ENCODE measurements at regions not wholly inside any gene's neighbourhood (a gene's known extent, or its start where the extent isn't known, plus 50 kb on each side); places are given as distances from the start of the nearest gene placed in this dataset.

DNA sequence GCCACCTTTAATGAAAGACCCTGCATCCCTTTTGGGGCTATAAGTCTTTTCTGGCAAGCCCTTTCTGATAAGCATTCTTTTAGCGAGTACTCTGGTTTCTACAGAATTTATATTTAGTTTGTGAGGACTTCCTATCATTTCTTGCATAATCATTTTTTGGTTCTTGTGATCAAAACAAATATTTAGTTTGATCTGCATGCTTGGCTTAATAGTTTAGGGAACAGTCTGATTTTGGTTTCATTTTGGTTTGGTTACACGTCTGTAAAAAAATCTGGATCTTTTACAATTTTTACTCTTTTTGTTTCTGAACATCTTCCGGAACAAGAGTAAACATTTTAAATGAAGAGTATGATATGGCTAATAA, 1074.4 kb downstream of the CDH9 start:
- DNase-seq, result no peak

DNA sequence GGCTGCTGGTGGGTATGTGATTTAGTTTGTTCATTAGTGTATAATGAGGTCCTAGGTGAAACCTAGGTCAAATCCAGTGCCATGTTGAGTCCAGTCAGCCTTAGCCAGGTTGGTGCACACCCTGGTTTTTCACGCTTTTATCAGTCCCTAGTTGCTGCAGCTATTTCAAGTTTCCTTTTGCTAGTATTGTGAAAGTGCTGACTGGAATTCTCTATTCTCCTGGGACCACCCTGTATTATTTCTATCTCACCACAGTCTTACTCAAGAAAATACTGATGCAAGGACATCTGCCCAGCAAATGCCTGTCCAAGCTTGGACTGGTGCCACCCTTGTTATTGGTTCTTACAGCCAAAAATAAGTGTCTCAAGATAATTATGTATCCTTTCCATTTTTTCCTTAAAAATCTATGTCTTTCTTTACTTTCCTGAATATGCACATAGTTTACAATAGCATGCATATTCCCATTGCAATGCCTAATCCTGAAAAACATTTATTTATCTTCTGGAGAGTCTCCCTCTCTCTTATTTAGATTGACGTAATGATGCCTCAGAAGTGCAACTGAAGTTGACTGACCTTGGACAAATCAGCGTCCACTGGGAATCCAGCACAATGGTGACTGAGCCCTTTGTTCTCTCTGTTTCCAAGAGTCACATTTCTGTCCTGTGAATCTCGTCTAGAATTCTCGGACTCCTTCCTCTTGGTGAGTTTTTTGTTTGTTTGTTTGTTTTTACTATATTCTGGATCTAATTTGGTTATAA, 1075.0 kb downstream of the CDH9 start:
- no peak for DNase-seq

DNA sequence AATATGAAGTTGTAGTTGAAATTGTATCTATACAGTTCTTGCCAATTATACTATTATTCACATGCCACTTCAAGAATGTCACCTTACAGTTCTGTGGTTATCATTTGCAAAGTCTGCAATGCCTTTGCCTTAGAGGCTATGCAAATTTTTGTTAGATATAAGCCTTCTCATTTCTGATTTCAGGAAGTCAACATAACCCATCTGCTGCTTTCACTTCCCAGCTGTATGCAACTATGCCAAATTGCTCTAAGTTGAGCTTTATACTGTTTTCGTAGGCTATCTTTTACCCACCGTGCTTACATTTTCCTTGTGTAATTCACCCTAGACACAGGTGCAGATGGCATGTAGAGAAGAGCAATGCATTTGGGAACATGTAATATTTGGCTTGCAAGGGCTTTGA, 1083.0 kb downstream of the CDH9 start:
- DNase-seq, result no peak

DNA sequence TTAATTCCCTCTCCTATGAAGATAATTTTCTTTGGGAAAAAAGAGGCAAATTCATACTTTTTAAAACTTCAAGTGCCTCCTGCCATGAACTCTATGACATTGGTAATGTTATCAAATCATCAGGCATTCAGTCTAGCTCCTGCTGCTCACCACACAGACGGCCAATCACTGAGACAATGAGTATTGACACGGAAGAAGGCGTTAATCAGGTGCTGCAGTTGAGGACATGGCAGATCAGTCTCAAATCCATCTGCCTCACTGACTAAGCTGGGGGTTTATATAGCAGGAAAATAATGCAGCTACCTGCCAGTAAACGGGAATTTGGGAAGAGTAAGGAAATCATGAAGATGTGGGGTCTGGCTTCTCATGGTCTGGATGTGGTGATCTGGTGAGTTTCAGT, 1087.7 kb downstream of the CDH9 start:
- DNase-seq, result no peak

- no peak for DNase-seq
Observed at GRCh38 chr5:25948278-25948677, 1090.1 kb downstream of the CDH9 start.

DNA sequence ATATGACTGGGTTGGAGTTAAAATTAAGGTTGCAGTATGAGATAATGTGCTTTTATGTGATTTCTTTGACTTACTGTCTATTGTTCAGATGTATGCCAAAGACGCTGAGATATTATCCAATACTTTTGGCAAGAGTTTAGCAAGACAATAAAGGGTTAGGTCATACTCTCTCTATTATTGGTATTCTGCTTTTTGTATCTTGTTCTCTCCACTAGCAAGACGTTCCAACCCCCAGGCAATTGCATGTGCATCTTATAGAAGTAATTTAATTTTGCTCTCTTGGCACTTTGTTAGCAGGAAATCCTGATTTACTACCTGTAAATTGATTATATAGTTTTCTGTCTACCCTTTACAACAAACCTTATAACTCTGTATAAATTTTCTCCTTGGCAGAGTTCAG, 1093.6 kb downstream of the CDH9 start:
- no peak for DNase-seq

DNA sequence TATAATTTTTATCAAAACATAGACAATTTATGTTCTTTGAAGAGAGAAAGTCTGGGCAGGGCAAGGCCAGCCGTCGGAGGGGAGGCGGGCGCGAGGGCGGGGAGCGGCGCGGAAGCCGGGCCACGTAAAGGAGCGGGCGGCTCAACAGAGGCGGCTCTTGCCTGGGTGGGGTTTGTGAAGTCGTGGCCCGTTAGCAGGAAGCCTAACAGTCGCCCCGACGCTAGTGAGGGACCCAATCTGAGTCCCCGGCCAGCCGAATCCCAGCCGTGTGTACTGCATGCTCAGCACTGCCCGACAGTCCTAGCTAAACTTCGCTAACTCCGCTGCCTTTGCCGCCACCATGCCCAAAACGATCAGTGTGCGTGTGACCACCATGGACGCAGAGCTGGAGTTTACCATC, 1129.2 kb downstream of the CDH9 start:
- no peak for DNase-seq

DNA sequence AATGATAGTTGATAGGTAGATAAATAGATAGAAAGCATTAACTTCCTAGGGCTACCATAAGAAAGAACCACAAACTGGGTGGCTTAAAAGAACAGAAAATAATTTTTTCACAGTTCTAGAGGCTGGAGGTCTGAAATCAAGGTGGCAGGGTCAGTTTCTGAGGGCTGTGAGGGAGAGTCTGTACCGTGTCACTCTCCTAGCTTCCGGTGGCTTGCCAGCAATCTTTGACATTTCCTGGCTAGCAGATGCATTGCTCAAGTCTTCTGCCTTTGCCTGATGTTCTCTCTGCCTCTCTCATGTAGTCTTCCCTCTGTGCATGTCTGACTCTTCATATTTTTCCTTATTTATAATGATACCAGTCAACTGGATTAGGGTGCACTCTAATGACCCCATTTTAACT, 1132.7 kb downstream of the CDH9 start:
- DNase-seq, result no peak

DNA sequence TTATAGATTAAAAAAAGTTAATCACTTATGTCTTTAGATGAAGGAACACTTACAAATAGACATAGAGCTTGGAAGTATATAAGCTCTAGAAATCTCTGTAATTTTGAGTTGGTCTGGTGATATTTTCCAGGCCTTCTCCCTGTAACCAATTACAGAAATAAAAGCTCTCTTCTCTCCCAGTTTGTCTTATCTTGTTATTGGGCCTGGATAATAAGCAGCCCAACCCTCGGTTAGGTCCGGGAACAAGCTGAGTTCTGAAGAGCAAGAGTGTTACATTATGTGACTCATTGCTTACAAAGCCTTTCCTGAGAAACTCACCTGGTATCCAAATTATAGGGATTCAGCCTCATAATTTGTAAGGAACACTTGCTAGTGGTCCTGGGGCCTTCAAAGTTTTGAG, 1146.2 kb downstream of the CDH9 start:
- DNase-seq, result no peak

DNA sequence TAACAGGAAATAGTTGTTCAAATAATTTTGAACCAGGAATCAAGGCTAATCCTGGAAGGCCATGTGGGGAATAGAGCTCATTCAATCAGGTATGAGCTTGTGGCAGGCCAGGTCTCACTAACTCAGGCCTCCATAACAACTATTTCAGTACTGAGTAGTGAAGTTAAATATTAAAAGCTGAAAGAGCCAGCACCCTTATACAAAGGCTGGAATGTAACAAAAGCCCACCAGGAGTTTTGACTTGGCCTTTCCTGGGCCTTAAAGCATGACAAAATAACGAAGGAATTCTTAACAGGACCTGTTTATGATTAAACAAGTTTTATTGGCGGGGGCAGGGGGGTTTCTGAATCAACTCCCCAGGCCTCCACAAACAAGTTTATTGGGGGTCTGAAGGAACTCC, 1146.7 kb downstream of the CDH9 start:
- DNase-seq, result no peak

GRCh38 chr5:25881318-25882036, 1156.9 kb downstream of the CDH9 start:
- no peak for DNase-seq

GRCh38 chr5:25863811-25864210, 1174.6 kb downstream of the CDH9 start:
- DNase-seq, result no peak

- DNase-seq, result no peak
Observed at GRCh38 chr5:25862276-25862675, 1176.1 kb downstream of the CDH9 start.

DNA sequence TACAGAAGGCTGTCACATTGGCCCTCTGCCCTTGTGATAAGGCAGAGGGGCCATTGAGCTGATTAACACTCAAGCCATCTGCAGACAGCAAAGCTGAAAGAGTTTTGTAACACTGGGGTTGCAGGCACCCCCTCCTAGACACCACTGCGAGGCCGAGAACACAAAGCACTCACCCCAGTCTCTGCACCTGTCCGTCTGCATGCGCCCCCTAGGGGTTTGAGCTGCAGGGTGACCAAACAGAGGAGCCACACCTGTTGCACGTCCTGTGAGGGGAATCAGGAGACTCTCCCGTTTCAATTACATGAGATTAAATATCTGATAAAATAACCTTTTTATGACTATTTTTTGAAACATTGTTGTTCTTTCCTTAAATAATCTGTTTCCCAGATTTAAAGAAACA, 1180.4 kb downstream of the CDH9 start:
- DNase-seq, result no peak

GRCh38 chr5:25851301-25851700, 1187.1 kb downstream of the CDH9 start:
- DNase-seq, result no peak

- no peak for DNase-seq
Observed at GRCh38 chr5:25850581-25850980, 1187.8 kb downstream of the CDH9 start.

DNA sequence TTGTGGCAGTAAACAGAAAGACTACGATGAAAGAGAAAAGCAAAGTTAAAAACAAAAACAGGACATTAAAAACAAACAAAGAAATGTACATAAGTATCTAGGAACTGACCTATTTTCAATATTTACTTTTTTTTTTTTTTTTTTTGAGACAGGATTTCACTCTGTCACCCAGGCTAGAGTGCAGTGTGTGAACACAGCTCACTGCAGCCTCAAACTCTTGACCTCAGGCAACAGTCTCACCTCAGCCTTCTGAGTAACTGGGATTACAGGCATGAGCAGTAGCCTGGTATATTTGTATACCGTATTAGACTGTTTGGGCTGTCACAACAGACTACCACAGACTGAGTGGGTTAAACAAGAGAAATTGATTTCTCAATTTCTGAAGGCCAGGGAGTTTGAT, 1189.1 kb downstream of the CDH9 start:
- no peak for DNase-seq

DNA sequence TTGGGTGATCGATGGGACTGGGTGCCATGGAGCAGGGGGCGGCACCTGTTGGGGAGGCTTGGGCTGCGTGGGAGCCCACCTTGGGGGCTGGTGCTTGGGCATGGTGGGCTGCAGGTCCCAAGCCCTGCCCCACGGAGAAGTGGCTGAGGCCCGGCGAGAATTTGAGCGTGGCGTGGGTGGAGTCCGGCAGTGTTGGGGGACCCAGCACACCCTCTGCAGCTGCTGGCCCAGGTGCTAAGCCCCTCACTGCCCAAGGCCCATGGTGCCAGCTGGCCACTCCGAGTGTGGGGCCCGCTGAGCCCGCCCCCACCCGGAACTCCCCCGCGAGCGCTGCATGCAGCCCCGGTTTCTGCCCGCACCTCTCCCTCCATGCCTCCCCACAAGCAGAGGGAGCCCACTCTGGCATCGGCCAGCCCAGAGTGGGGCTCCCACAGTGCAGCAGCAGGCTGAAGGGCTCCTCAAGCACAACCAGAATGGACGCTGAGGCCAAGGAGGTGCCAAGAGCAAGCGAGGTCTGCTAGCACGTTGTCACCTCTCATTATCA, 1178.6 kb upstream of the CDH10 start:
- no peak for DNase-seq

Data from fibroblast of skin of right quadriceps (primary cell).